ENCODE measurements at regions not wholly inside any gene's neighbourhood (a gene's known extent, or its start where the extent isn't known, plus 50 kb on each side); places are given as distances from the start of the nearest gene placed in this dataset.

- TF ChIP-seq, protein P1, sequence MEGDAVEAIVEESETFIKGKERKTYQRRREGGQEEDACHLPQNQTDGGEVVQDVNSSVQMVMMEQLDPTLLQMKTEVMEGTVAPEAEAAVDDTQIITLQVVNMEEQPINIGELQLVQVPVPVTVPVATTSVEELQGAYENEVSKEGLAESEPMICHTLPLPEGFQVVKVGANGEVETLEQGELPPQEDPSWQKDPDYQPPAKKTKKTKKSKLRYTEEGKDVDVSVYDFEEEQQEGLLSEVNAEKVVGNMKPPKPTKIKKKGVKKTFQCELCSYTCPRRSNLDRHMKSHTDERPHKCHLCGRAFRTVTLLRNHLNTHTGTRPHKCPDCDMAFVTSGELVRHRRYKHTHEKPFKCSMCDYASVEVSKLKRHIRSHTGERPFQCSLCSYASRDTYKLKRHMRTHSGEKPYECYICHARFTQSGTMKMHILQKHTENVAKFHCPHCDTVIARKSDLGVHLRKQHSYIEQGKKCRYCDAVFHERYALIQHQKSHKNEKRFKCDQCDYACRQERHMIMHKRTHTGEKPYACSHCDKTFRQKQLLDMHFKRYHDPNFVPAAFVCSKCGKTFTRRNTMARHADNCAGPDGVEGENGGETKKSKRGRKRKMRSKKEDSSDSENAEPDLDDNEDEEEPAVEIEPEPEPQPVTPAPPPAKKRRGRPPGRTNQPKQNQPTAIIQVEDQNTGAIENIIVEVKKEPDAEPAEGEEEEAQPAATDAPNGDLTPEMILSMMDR (IDR thresholded peaks at IDR 0.05) = no peak
Measured at GRCh38 chr2:76455910-76456309, 745.2 kb upstream of the GCFC2 start.

DNA sequence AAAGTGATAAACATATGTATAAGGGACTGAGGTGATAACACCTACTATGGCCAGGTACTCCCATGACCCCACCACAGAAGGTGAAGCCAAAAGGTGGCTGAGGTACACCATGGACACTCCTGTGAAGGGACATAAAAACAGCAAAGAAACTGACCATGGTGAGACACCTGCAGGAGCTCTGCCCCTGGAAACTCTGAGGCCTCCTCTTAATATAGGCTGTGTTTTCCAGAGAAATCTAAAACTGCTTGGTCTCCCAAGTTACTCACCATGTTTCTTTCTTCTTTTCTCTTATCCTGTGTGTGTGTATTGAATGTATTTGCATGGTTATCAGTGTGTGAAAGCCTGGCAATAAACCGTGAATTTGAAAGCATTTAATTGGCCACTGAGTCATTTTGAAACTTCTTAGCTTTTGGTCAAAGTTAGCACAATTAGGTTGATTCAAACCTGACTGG is 739.3 kb upstream of the GCFC2 start:
- TF ChIP-seq, protein P1 (IDR thresholded peaks at IDR 0.05) = no peak

DNA sequence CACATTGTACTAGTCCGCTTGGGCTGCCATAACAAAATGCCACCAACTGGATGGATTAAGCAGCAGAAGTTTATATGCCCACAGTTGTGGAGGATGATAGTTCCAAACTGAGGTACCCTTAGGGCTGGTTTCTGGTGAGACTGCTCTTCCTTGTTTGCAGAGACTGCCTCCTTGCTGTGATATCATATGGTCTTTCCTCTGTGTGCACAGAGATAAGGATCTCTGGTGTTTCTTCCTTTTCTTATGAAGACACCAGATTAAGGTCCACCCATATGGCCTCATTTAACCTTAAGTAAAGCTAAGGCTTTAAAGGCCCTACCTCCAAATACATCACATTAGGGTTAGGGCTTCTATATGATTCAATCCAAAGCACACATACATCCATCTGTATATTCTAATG is 738.2 kb upstream of the GCFC2 start:
- TF ChIP-seq, protein P1 (IDR thresholded peaks at IDR 0.05) = no peak

GRCh38 chr2:76447294-76447693 is 736.6 kb upstream of the GCFC2 start:
- TF ChIP-seq, protein P1 (IDR thresholded peaks at IDR 0.05) = no peak

- TF ChIP-seq, protein P1 (IDR thresholded peaks at IDR 0.05) = no peak
Measured at GRCh38 chr2:76446872-76447271, 736.2 kb upstream of the GCFC2 start.

DNA sequence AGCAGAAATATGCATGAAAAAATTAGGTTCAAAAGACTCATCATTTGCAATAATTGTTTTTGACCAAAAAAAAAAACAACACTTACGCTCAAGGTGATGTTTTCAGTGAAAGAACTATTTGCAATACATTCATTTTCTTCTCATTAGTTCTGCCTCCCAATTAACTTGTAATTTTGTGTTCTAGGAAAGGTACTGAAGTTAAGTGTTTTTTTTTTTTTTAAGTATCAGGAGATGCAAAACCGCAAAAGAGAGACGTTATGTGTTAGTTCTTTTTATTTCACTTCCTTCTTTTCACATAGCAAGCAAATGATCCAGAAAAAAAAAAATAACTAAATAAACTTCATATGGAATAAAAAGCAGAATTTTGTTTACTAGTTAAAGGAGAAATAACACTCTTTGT is 735.2 kb upstream of the GCFC2 start:
- TF ChIP-seq, protein P1 (IDR thresholded peaks at IDR 0.05) = no peak

GRCh38 chr2:76444732-76445131 is 734.0 kb upstream of the GCFC2 start:
- TF ChIP-seq, protein P1 (IDR thresholded peaks at IDR 0.05) = no peak

DNA sequence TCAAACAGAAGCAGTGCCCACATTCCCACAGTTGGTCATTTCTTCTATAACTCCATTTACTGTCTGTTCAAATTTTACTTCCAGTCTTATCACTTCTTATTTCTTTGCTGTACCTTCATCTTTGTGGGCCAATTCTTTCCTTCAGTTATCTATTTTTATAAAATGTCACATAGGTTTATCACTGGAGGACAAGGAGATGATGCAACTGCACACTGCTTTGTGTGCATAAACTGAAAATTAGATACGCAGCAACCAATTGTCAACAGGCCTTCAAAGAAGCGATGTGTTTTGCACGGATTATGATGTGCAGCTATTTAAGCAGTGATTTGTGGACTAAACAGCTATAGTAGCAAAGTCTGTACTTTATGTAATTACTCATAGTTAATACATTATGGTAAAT is 726.8 kb upstream of the GCFC2 start:
- TF ChIP-seq, protein P1 (IDR thresholded peaks at IDR 0.05) = no peak
